SK-N-SH (cell line): ENCODE measurements at regions not wholly inside any gene's neighbourhood (a gene's known extent, or its start where the extent isn't known, plus 50 kb on each side); places are given as distances from the start of the nearest gene placed in this dataset.

ENCODE experiments used
- CTCF ChIA-PET: fragments of 300-600, 350-600 bp; formaldehyde crosslinking; extraction: SDS; loops from one replicate; lab custom pipeline; 2021; lab: Yijun Ruan, JAX
- POLR2A ChIA-PET: fragments of 350-600 bp; sonication (Branson Sonifier 250); formaldehyde crosslinking; extraction: SDS; loops from one replicate; lab custom pipeline; 2020; ENCODE audit warnings: antibody characterized with exemption, inconsistent platforms; lab: Yijun Ruan, JAX
- DNase-seq: peaks from one replicate; pipeline ENCODE4 v3.0.0; 2012
- H2AFZ ChIP-seq: fragments of 200-600 bp; sonication (generic); 2 replicates; pipeline ENCODE4 v1.8.1; 2016; ENCODE audit warnings: antibody characterized with exemption, mild to moderate bottlenecking, low read depth
- H3F3A ChIP-seq: fragments of 200-600 bp; sonication (generic); replicated peaks from 2 replicates; pipeline ENCODE3; 2016; ENCODE audit warnings: antibody characterized with exemption, mild to moderate bottlenecking; ENCODE audit not compliant: insufficient read depth
- H3K27ac ChIP-seq, 2 experiments: fragments of 200-500 bp in 1 of 2; fragments of 200-600 bp in 1 of 2; sonication (Bioruptor generic) in 1 of 2; sonication (generic), shearing (Covaris generic) in 1 of 2; 2 replicates each; pipeline versions ENCODE4 v1.5.1 to v1.6.1; 2014 to 2016; ENCODE audit warnings: low read depth in 2 of 2, inconsistent platforms in 1 of 2, low read length in 1 of 2, mild to moderate bottlenecking in 1 of 2, mixed read lengths in 1 of 2
- H3K27me3 ChIP-seq: fragments of 200-600 bp; sonication (generic), shearing (Covaris generic); 2 replicates; pipeline ENCODE4 v1.6.1; 2016; ENCODE audit warnings: mixed run types; ENCODE audit not compliant: insufficient read depth
- H3K36me3 ChIP-seq, 2 experiments: fragments of 200-500 bp in 1 of 2; fragments of 200-600 bp in 1 of 2; sonication (Bioruptor generic) in 1 of 2; sonication (generic) in 1 of 2; replicated peaks in 1 of 2; 2 replicates each; pipeline versions ENCODE3 to v1.5.1; 2014 to 2016; ENCODE audit warnings: low read length in 1 of 2, mild to moderate bottlenecking in 1 of 2; ENCODE audit not compliant: insufficient read depth in 2 of 2, control insufficient read depth in 1 of 2
- H3K4me1 ChIP-seq, 2 experiments: fragments of 200-500 bp in 1 of 2; fragments of 200-600 bp in 1 of 2; sonication (Bioruptor generic) in 1 of 2; sonication (generic), shearing (Covaris generic) in 1 of 2; 2 replicates each; pipeline versions ENCODE4 v1.5.1 to v1.6.1; 2014 to 2016; ENCODE audit warnings: low read depth in 1 of 2, low read length in 1 of 2, mixed run types in 1 of 2; ENCODE audit not compliant: insufficient read depth in 2 of 2, control insufficient read depth in 1 of 2
- H3K4me2 ChIP-seq: fragments of 200-600 bp; sonication (generic), shearing (Covaris generic); 2 replicates; pipeline ENCODE4 v1.6.1; 2017; ENCODE audit warnings: mixed run types
- H3K4me3 ChIP-seq, 2 experiments: fragments of 200-500 bp in 1 of 2; fragments of 200-600 bp in 1 of 2; sonication (Bioruptor generic) in 1 of 2; sonication (generic), shearing (Covaris generic) in 1 of 2; 2 replicates each; pipeline versions ENCODE4 v1.5.1 to v1.8.1; 2014 to 2016; ENCODE audit warnings: low read depth in 2 of 2, inconsistent platforms in 1 of 2, low read length in 1 of 2, mild to moderate bottlenecking in 1 of 2, mixed read lengths in 1 of 2, moderate library complexity in 1 of 2
- H3K79me2 ChIP-seq: fragments of 200-600 bp; sonication (generic); 2 replicates; pipeline ENCODE4 v1.8.1; 2017; ENCODE audit warnings: mild to moderate bottlenecking; ENCODE audit not compliant: insufficient read depth
- H3K9ac ChIP-seq: fragments of 200-600 bp; sonication (generic); 2 replicates; pipeline ENCODE4 v1.6.1; 2017; ENCODE audit warnings: mixed run types
- H3K9me2 ChIP-seq: fragments of 200-600 bp; sonication (generic); 2 replicates; pipeline ENCODE4 v1.6.1; 2017; ENCODE audit warnings: mixed run types
- H3K9me3 ChIP-seq: fragments of 200-600 bp; sonication (generic); 2 replicates; pipeline ENCODE4 v1.6.1; 2017; ENCODE audit warnings: mixed run types, mild to moderate bottlenecking, moderate library complexity
- H4K20me1 ChIP-seq: fragments of 200-600 bp; sonication (generic); 2 replicates; pipeline ENCODE4 v1.6.1; 2017; ENCODE audit warnings: mild to moderate bottlenecking, mixed run types; ENCODE audit not compliant: insufficient read depth
- CHD2 ChIP-seq: fragments of 150-350 bp; IDR thresholded peaks from 2 replicates; pipeline ENCODE4 v1.6.1; 2018; ENCODE audit warnings: low read length; ENCODE audit not compliant: partially characterized antibody
- FOSL2 ChIP-seq: IDR thresholded peaks from 2 replicates; pipeline ENCODE4 v1.4.0; 2012; ENCODE audit warnings: low read depth, mild to moderate bottlenecking, moderate library complexity, borderline replicate concordance
- FOXM1 ChIP-seq: IDR thresholded peaks from 2 replicates; pipeline ENCODE4 v1.4.0; 2012; ENCODE audit warnings: low read depth, mild to moderate bottlenecking
- GABPA ChIP-seq: IDR thresholded peaks from 2 replicates; pipeline ENCODE4 v1.4.0; 2012; ENCODE audit warnings: low read depth, mild to moderate bottlenecking
- MEF2A ChIP-seq: IDR thresholded peaks from 2 replicates; pipeline ENCODE4 v1.4.0; 2012; ENCODE audit warnings: low read depth, borderline replicate concordance
- POLR2AphosphoS5 ChIP-seq: IDR thresholded peaks from 2 replicates; pipeline ENCODE4 v1.6.1; 2012; ENCODE audit warnings: low read depth, low read length
- RAD21 ChIP-seq: IDR thresholded peaks from 2 replicates; pipeline ENCODE4 v1.6.1; 2012; ENCODE audit warnings: mild to moderate bottlenecking, low read length
- TAF1 ChIP-seq: IDR thresholded peaks from 2 replicates; pipeline ENCODE4 v1.6.1; 2012; ENCODE audit warnings: low read depth, mild to moderate bottlenecking, low read length, moderate library complexity, borderline replicate concordance
- TCF12 ChIP-seq: IDR thresholded peaks from 2 replicates; pipeline ENCODE4 v1.4.0; 2012
- USF2 ChIP-seq: fragments of 150-350 bp; IDR thresholded peaks from 2 replicates; pipeline ENCODE4 v1.6.1; 2017; ENCODE audit warnings: antibody characterized with exemption, low read length, low read depth, borderline replicate concordance
- YY1 ChIP-seq: IDR thresholded peaks from 2 replicates; pipeline ENCODE4 v1.4.0; 2012; ENCODE audit warnings: low read depth, mild to moderate bottlenecking
- WGBS: methylation state at CpG from one replicate; pipeline ENCODE4 v1.1.6; 2017; ENCODE audit warnings: low lambda C conversion rate; 5-methylcytosine and 5-hydroxymethylcytosine counted together
- TF ChIP-seq, protein P1 (sequence below): fragments of 150-350 bp; IDR thresholded peaks from 2 replicates; pipeline ENCODE4 v1.6.1; 2016; ENCODE audit warnings: mild to moderate bottlenecking, low read depth, low read length

- no peaks in the 10 kb centered on the region for H3K27me3 ChIP-seq
- no peaks in the 10 kb centered on the region for H4K20me1 ChIP-seq
- H3K79me2 ChIP-seq: no peaks in the 10 kb centered on the region
- DNase-seq: no peak
- no peaks in the 10 kb centered on the region for H3F3A ChIP-seq
- no peaks in the 10 kb centered on the region for H3K36me3 ChIP-seq
- WGBS: 38% methylated on average over 8 of the region's 8 CpGs
- H3K9me3 ChIP-seq: no peaks in the 10 kb centered on the region
- no peak overlapping the region for H3K4me2 ChIP-seq
- ChIA-PET CTCF (interaction anchor here (0.8 kb wide), 1 partner anchor 15 kb away, joined by 3 read pairs; no protein-coding TSS in a partner anchor), POLR2A (no interaction called here)
- H3K9ac ChIP-seq: no peak overlapping the region
- H3K9me2 ChIP-seq: no peaks in the 10 kb centered on the region
- H3K27ac ChIP-seq: no peak overlapping the region
- no peak overlapping the region for H2AFZ ChIP-seq
- TF ChIP-seq YY1 (no peak), CHD2 (no peak), USF2 (no peak), FOXM1 (no peak), RAD21 (no peak), TAF1 (no peak), TCF12 (no peak)
- TF ChIP-seq, protein P1, sequence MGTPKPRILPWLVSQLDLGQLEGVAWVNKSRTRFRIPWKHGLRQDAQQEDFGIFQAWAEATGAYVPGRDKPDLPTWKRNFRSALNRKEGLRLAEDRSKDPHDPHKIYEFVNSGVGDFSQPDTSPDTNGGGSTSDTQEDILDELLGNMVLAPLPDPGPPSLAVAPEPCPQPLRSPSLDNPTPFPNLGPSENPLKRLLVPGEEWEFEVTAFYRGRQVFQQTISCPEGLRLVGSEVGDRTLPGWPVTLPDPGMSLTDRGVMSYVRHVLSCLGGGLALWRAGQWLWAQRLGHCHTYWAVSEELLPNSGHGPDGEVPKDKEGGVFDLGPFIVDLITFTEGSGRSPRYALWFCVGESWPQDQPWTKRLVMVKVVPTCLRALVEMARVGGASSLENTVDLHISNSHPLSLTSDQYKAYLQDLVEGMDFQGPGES: no peak
- no peak overlapping the region for H3K4me3 ChIP-seq
- no peaks in the 10 kb centered on the region for H3K4me1 ChIP-seq
Observed at GRCh38 chr1:4851385-4852065, 197.1 kb downstream of the AJAP1 start.

DNA sequence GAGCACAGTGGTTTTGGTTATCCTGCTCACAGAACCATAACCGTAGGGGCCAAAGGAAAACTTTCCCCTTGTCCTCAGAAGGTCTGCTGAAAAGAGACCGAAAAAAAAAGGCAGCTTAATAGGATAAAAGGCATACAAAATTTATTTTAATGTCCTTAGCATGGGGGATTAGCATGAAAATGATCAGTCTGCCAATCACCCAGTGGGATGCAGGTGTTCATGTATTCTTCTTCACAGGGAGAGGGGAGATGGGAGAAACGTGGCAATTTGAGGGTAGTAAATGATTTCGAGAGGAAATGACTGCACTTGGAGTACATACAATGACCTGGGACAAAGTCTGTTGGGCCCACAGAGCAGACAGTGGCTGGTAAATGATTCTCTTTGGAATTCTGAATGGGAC lies 194.0 kb downstream of the AJAP1 start:
- Histone ChIP-seq H3K27ac (no peak overlapping the region), H3K27me3 (no peaks in the 10 kb centered on the region), H2AFZ (no peak overlapping the region), H3K36me3 (no peaks in the 10 kb centered on the region), H3K4me1 (no peaks in the 10 kb centered on the region), H3K79me2 (no peaks in the 10 kb centered on the region), H3K4me3 (no peak overlapping the region), H3K9me3 (no peaks in the 10 kb centered on the region), H3K9ac (no peak overlapping the region), H3K4me2 (no peak overlapping the region), H3F3A (no peaks in the 10 kb centered on the region)
- no peak for DNase-seq
- 5% methylated on average over 4 of the region's 4 CpGs for WGBS
- ChIA-PET POLR2A (no interaction called here), CTCF (interaction anchor here (1.6 kb wide), 1 partner anchor 192 kb away, joined by 5 read pairs; no protein-coding TSS in a partner anchor)
- TF ChIP-seq RAD21: no peak
- no peak for TF ChIP-seq MEF2A
- TF ChIP-seq FOSL2: no peak
- no peak for TF ChIP-seq POLR2AphosphoS5
- TF ChIP-seq GABPA: no peak
- TF ChIP-seq, all 33 proteins: peak for 0
- Histone ChIP-seq H3K9me2 (no peaks in the 10 kb centered on the region), H4K20me1 (no peaks in the 10 kb centered on the region)
